ENCODE measurements at regions not wholly inside any gene's neighbourhood (a gene's known extent, or its start where the extent isn't known, plus 50 kb on each side); places are given as distances from the start of the nearest gene placed in this dataset.
"Not testable (repeated sequence)": the region's sequence is repeated elsewhere in the genome, so short reads cannot be mapped to it uniquely, and the experiment has no call there.

GRCh38 chr10:45056806-45057205 lies 56.1 kb downstream of the ZNF22 start:
- not testable (repeated sequence) for DNase-seq

DNA sequence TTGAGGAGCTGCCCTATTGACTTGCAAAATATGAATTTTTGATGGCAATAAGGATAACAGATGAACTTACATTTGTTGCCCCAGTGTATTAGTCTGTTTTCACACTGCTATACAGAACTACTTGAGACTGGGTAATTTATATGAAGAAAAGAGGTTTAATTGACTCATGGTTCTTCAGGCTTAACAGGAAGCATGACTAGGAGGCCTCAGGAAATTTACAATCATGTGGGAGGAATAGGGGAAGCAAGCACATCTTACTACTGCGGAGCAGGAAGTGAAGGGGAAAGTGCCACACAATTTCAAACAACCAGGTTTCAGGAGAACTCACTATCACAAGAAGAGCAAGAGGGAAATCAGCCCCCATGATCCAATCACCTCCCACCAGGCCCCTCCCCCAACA lies 57.9 kb downstream of the ZNF22 start:
- DNase-seq = no peak

- DNase-seq = no peak
Measured at GRCh38 chr10:45058992-45059561, 58.4 kb downstream of the ZNF22 start.

- no peak for DNase-seq
Measured at GRCh38 chr10:45059632-45060031, 58.9 kb downstream of the ZNF22 start.

DNA sequence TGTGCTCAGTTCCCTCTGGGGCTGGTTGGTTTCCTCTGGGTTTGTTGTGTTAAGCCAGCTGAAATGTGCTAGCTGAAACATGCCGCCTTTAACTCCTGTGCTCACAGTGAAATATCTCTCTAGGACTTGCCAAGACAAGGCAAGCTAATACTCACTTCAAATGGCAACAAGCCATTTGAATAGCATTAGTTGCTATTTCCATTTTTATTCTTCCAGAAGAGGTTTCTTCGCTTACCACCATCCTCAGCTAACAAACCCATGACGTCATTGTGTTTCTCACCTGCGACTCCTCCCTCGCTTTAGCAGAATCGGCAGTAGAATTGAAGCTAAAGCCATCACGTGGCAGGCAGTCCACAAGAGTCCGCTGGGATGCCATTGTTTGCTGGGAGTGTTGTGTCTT lies 61.3 kb downstream of the ZNF22 start:
- DNase-seq = no peak

GRCh38 chr10:45063591-45064231 lies 63.0 kb downstream of the ZNF22 start:
- DNase-seq = no peak

GRCh38 chr10:45064998-45065397 lies 64.3 kb downstream of the ZNF22 start:
- no peak for DNase-seq

DNA sequence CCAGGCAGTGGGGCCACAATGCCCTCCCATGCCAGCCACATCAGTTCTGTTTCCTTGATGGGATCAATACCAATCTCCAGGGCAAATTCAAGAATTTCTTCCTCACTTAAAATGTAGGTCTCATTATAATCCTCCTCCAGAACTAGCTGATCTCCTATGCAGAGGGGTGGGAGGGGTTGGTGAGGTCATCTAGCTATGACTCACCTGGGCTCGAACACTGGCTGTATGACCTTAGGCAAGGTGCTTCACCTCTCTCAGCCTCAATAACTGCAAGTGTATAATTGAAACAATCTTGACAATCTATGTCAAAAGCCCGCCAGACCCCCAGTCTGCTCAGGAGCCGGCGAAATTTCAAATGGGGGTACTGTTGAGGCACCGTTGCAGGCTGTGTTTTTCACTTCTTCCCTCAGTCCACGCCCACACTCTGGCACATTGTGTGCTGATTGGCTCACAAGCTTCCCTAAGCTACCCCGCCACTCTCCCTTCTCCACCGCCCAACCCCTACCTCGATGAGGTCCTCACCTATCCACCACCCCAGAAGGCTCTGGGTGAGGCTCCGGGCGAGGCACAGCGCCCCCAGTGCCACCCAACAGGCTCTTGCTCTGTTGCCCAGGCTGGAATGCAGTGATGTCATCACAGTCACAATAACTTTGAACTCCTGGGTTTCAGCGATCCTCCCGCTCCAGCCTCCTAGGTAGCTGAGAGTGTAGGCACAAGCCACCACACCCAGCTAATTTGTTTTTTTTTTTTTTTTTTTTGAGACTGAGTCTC lies 70.5 kb downstream of the ZNF22 start:
- no peak for DNase-seq

GRCh38 chr10:45075216-45075615 lies 74.5 kb downstream of the ZNF22 start:
- no peak for DNase-seq

DNA sequence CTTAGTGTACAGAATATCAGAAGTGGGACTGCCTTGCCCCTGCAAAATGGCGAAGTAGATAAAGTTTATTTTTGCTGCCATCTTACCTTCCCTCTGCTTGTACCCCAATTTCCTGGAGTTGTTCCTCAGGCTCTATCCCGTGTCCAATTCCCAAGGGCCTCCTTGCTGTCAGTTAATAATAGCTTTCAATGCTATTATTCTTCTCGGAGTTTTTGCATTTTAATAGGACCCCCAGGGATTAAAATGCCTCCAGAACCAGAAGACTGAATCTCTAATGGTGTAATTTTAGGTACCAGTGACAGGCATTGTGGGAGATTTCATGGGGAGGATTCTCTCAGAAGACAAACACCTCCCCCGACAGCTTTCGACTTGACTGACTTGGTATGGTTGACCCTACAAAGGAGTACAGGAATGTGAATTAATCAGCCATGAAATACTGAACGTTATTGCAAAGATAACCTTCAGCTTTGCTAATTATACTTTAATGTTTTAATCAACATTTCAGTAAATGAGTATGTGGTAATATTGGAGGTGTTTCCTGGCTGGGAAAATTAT lies 75.2 kb downstream of the ZNF22 start:
- DNase-seq = no peak

- DNase-seq = peak; percentile 12
Measured at GRCh38 chr10:45076891-45077290, 76.2 kb downstream of the ZNF22 start.

DNA sequence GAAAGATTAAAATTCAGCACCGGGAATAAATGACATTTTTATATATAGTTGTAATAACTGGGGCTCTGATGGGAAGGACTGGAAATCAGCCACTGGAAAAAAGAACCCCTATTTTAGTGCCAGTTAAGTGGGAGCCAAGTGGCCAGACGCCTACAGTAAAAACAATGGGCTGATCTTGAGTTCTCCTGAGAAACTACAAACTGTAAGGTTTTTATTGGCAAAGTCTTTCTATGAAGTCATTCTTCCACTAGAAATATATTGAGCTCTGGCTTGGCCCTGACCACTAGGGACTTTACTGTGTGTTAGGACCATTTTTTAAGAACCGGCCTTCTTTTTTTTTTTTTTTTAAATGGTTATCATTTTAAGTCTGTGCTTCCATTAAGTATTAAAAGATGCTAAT lies 79.6 kb downstream of the ZNF22 start:
- no peak for DNase-seq

DNA sequence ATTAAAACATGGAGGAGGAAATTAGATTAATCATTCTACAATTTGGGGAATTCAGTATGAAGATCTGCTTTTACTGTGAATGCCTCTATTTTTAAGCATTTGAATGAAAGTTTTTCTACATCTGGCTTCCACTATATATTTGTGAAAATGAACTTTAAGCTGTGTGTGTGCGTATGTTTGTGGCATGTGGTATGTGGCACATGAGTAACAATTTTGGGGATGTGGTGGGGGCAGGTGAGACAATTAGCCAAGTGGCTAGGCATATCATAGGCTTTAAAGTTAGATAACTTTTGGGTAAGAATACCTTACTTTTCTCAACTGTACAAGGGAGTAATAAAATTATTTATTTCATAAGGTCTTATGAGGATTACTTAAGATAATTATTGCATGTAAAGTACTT lies 81.5 kb downstream of the ZNF22 start:
- no peak for DNase-seq

DNA sequence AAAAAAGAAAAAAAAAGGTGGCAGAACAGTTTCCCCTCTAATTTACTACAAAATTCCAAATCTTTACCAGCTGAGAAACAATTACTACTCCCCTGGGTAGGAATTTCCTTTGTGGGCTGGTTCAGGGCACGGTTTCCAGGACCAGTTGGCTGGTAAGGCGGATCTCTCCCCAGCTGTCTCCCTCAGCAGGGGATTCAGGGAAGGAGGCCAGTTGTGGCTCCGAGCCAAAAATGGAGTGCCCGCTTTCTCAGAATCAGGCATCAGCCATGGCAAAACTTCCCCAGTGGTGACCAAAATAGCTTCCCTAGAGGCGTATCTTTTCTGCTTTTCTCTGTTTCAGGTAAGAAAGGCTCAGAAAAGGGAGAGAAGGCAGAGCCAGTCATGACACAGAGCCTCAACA lies 91.2 kb downstream of the ZNF22 start:
- no peak for DNase-seq

DNA sequence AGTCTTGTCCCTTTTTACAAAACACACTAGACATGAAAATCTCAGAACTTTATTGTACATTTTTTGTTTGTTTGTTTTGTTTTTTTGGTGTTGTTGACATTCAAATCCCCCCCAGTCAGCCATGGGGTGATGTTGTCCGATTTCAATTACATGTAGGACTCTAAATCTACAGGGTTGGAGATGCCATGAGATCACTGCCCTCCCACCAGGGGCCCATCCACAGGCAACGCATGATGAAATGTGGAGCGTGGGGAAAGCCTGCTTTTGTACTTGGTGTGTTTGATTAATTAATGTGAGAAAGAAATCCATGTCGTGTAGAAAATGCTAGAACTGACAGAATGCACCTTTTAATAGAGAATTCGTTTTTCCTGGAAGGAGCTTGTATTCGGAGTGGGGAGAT lies 93.2 kb downstream of the ZNF22 start:
- no peak for DNase-seq

GRCh38 chr10:45095286-45095685 lies 94.6 kb downstream of the ZNF22 start:
- DNase-seq = no peak

- no peak for DNase-seq
Measured at GRCh38 chr10:45096001-45096400, 95.3 kb downstream of the ZNF22 start.

DNA sequence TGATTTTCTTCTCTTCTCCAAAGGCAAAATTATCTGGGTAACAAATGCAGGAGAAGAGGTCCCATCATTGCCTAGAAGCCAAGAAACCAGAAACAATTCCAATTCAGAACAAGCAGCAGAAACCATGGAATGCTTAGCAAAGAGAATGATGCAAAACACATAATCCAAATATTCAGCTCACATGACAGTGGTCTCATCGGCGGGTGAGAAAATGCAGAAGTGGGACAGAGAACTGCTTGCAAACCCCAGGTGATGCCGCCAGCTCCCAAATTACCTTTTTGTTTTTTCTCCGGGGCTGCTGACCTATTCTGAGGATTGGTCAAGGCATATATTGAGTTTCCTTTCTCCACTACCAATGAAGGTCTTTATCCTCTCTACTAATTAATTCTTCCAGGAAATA lies 99.7 kb downstream of the ZNF22 start:
- DNase-seq = no peak

DNA sequence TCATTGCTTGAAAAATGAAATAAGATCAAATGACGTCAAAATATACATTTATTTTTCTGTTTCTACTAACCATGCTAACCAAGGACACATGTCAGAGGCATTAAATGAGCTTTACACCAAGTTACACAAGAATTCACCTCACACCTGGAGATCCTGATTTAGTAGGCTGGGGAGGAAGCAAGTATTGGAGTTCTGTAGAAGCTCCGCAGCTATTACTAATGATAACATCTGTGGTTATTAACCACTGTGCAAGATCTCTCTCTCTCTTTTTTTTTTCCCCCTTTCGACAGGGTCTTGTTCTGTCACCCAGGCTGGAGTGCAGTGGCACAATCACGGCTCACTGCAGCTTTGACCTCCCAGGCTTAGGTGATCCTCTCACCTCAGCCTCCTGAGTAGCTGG lies 104.0 kb downstream of the ZNF22 start:
- no peak for DNase-seq

DNA sequence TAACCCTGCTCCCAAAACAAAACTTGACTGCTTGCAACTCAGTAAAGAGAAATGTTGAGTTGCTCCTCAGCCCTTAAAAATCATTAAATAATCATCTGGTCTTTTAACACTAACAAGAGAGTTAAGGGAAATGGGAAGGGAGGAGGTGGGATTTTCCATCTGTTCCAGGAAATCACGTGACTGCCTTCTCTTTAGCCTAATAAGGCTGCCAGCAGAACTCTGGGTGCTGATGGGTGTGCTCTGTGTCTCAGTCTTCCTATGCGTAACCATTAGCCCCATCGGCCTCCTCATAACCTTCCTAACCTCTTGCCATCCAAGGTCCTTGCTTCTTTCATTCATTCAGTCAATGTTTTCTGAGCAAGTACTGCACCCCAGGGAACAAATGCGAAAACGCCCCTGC lies 104.6 kb downstream of the ZNF22 start:
- DNase-seq = not testable (repeated sequence)

DNA sequence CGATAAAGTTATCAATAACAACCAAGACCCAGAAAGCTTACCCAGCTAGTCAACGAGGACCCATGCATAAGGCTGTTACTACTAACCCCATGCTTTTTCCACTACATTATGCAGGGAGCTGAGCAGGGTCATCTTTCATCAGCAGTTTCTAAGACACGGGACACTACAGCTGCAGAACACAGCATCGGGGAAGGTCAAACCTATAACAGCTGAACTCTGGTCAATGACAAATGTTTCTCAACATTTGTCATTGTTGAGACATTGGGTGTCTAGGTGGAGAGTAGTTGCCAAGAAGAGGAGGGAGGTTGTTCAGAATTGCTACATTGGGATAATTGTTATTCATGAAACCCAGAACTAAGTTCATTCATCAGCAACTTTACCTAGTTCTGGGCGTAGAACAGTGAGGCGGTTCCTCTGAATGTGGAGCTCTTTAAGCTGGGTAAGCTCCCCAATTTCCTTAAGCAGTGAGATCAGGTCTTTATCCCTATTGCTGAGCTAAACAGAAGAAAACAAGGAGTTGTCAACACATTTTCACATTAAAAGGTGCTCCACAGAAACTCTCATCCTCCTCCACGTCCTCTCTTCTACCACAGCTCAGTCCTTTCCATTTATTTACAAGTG lies 105.6 kb downstream of the ZNF22 start:
- DNase-seq = no peak

DNA sequence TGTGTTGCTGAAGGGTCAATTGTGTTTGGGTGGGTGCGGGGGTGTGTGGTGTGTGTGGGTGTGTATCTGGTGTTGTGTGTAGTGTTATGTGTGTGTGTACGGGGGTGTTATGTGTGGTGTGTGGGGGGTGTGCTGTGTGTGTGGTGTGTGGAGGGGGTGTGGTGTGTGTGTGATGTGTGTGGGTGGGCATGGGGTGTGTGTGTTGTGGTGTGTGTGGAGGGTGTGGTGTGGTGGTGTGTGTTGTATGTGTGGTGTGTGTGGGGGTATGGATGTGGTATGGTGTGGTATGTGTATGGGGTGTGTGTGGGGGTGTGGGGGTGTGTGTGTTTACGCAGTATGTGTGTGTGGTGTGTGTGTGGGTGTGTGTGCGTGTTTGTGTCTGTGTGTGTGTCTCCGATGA lies 110.8 kb downstream of the ZNF22 start:
- no peak for DNase-seq

DNA sequence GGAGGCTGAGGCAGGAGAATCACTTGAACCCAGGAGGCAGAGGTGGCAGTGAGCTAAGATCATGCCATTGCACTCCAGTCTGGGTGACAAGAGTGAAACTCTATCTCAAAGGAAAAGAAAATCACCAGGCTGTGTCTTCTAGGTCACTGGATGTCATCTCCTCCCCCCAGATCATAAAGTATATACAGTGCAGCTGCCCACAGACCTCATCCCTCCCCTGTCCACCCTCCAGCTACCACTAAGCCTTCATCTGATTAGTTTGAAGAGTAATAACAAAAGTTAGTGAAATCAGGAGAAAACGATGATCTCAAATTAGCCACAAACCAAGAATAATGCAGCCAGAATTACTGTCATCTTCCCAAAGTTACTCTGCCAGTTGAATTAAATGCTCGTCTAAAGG lies 117.2 kb downstream of the ZNF22 start:
- not testable (repeated sequence) for DNase-seq

DNA sequence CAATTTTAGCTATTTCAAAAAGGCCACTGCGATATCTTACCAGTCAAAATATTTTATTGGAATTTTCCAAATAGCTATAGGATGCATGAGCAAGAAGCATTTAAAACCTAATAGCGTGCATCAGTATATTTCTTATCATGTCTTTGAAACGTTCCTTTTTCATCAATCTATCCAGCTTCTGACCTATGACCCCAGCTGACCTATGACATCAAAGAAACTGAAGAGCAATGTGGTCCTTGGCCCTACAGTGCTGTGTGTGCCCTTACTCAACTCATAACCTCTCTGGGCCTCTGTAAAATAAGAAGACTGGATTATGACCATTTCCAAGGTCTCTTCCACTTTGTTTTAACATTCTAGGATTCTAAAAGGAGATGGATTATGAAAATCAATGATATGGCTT lies 118.2 kb downstream of the ZNF22 start:
- DNase-seq = no peak

Measured in CD4-positive, alpha-beta T cell treated with Interleukin-21 for 1 hour (primary cell).